IMR-90 (cell line): ENCODE measurements at regions not wholly inside any gene's neighbourhood (a gene's known extent, or its start where the extent isn't known, plus 50 kb on each side); places are given as distances from the start of the nearest gene placed in this dataset.

Source experiments
- CTCF ChIP-seq: conservative IDR thresholded peaks from 2 replicates; pipeline ENCODE4 v1.5.1; 2012; ENCODE audit warnings: mild to moderate bottlenecking, low read depth, low read length, improper control_type of control experiment
- MAZ ChIP-seq: IDR thresholded peaks from 2 replicates; pipeline ENCODE4 v1.6.1; 2012; ENCODE audit warnings: low read depth, mild to moderate bottlenecking, low read length, improper control_type of control experiment, moderate library complexity, borderline replicate concordance

DNA sequence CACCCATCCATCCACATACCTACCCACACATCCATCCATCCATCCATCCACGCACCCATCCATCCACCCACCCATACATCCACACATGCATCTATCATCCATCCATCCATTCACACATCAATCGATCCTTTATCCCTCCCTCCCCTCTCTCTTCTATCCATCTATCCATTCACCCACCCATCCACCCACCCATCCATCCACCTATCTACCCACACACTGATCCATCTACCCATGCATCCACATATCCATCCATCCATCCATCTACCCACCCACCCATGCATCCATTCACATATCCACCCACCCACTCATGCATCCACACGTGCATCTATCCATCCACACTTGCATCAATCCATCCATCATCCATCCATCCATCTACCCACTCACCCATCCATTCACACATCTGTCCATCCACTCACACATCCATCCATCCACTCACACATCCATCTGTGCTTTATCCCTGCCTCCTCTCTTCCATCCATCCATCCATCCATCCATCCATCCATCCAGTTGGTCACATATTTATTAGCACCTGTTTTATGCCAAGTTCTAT, 366.1 kb downstream of the CTTN start:
- no peak for TF ChIP-seq MAZ
- TF ChIP-seq CTCF, result no peak
